GM03348 (cell line): ENCODE measurements at regions not wholly inside any gene's neighbourhood (a gene's known extent, or its start where the extent isn't known, plus 50 kb on each side); places are given as distances from the start of the nearest gene placed in this dataset.
"Not testable (repeated sequence)": the region's sequence is repeated elsewhere in the genome, so short reads cannot be mapped to it uniquely, and the experiment has no call there.

ENCODE experiments used
- DNase-seq: peaks from one replicate; pipeline ENCODE4 v3.0.0; 2012; ENCODE audit warnings: low spot score

DNA sequence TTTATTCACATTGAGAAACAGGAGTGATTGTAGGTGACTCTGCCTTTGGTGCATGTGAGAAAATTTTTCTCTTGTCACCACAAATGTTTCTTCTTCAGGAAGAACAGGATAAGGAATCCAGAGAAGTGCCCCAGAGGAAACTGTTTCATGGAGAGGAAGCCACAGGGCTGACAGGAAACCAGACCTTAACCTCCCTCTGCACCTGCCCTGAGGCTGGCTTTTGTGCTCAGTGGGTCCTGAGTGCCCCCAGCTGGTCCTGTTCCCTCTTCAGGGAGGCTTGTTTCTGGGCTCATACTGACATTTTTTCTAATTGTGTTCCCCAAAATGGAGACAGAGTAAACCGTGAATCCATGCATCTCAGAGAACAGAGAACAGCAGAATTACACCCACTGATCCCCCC is 546.3 kb downstream of the GOLGA6L6 start:
- DNase-seq: not testable (repeated sequence)

DNA sequence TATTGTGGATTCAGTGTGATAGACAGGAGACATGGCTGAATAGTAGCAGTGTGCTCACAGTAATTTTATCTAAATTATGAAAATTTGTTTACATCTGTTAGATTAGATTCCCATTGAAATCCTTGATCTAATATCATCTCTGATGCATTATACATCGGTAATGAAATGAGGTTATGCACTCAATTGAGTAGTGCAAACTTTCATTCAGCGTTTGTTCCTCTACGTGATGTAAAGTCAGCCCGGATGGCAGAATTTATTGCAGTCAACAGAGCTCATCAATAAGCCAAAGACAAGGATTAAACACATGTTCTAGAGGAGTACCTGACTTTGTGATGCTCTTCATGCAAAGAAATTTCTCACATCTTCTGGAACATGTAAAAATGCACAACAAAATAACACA is 549.2 kb downstream of the GOLGA6L6 start:
- no peak for DNase-seq

DNA sequence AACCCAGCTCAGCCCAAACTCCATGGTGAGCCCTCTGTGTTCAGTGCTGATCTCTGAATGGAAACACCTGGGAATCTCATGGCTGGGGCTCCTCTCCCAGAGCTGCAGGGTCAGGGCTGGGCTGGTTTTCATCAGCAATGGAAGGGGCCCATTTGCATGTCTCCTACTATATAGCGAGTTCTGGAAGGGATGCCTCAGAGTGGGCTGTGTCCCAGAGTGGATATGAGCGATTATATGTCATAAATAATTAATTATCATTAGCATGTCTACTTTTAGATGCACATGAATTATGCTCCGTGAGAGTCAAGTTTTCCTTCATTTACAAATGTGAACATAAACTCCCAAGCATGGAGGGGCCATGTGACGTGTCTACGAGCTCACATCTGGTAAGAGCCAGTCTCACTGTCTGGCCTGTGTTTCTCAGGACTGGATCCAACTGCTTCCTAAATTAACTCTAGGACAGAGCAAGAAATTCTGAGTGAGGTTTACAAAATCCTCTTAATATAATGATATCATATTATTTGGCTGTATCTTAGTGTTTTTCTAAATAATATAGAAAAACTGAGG is 553.4 kb downstream of the GOLGA6L6 start:
- DNase-seq: no peak

DNA sequence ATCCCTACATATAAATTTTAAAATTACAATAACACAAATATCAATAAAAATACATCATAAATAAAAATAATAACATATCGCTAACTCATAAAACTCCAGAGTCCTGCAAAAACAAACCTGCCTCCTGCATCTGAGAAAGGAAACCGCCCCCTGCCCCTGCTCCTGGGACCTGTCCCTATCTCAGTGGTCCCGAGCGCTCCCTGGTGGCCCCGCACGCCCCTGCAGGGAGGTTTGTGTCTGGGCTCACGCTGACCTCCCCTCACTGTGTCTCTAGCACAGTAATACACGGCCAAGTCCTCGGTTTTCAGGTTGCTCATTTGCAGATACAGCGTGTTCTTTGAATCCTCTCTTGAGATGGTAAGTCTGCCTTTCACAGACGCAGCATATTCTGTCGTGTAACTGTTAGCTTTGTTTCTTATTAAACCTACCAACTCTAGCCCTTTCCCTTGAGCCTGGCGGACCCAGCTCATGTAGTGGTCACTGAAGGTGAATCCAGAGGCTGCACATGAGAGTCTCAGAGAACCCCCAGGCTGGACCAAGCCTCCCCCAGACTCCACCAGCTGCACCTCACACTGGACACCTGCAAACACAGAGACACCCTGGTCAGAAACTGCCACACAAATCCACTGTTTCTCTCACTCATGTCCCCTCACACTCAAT is 554.1 kb downstream of the GOLGA6L6 start:
- DNase-seq: peak; percentile 4

DNA sequence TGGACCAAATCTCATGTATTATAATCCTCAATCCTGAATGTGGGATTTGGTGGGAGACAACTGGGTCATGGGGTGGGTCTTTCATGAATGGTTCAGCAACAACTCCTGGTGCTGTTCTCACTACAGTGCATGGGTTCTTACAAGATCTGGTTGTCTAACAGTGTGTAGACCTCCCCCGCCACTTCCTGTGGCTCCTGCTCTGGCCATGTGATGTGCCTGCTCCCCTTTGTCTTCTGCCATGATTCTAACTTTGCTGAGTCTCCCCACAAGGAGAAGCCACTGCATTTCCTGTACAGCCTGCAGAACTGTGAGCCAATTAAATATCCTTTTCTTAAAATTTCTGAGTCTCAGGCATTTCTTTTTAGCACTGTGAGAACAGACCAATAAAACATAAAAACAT is 557.5 kb downstream of the GOLGA6L6 start:
- DNase-seq: no peak

DNA sequence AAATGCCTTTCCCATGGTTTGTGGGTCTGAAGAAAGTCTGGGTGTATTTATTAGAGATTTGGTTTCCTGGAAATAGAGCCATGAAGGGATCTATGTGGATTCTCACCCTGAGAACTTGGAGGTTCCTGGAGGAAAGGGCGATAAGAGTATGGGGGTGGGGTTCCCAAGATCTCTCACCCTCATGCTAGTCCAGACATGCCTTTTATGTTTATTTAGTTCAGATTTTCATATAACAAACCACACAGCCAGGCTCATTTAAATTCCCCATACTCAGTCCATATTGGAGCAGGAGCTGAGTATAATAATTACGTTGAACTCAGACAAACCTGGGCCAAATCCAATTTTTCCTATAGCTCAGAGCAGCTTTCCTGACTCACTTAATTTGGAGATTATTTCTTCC is 566.6 kb downstream of the GOLGA6L6 start:
- DNase-seq: no peak

DNA sequence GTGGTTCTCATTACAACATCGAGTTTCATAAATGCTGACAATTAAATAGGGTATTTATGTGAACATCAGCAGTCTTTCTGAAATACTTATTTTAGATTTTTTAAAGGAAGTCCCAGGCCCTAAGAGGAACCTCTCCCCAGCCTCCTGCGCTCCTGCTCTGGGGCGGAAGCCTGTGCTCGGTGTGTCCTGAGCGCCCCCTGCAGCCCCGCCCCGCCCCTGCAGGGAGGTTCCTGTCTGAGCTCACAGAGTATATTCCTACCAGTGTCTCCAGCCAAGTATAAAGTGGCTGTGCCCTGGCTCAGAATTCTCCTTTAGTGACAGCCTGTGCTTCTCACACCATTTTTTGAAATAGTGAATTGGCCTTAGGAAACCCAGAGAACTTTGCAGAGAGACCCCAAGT is 567.9 kb downstream of the GOLGA6L6 start:
- DNase-seq: no peak

DNA sequence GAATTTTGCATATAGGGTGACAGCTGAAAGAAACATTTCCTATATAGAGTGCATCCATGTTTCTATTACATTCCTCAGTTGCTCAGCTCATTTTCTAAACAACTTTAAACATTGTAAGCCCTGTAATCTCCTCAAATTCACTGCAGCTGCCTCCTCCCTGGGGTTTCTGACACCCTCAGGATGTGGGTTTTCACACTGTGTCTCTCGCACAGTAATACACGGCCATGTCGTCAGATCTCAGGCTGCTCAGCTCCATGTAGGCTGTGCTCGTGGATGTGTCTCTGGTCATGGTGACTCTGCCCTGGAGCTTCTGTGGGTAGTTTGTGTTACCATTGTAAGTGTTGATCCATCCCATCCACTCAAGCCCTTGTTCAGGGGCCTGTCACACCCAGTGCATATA is 569.0 kb downstream of the GOLGA6L6 start:
- not testable (repeated sequence) for DNase-seq

DNA sequence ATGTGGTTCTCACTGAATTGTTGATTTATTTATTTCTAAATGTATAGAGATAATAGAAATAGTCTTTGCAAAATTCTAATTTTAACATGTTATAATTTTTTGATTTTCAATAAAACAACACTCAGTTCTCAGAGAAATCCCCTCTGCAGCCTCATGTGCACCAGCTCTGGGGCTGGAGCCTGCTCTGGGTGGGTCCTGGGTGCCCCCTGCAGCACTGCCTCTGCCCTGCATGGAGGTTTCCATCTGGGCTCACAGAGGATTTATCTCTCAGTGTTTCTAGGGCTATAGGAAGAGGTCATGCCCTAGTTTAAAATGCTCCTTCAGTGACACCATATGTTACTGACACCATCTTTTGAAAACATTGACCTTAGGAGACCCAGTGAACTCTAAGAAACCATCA is 576.0 kb downstream of the GOLGA6L6 start:
- DNase-seq: not testable (repeated sequence)

DNA sequence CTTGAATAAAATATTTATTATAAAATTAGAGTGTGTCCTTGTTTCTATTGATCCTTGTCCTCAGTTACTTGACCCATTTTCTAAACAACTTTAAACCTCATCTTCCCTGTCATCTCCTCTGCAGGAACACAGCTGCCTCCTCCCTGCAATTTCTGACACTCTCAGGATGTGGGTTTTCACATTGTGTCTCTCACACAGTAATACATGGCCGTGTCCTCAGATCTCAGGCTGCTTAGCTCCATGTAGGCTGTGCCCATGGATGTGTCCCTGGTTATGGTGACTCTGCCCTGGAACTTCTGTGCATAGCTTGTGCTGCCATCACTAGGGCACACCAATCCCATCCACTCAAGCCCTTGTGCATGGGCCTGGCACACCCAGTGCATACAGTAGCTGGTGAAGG is 577.1 kb downstream of the GOLGA6L6 start:
- DNase-seq: not testable (repeated sequence)

DNA sequence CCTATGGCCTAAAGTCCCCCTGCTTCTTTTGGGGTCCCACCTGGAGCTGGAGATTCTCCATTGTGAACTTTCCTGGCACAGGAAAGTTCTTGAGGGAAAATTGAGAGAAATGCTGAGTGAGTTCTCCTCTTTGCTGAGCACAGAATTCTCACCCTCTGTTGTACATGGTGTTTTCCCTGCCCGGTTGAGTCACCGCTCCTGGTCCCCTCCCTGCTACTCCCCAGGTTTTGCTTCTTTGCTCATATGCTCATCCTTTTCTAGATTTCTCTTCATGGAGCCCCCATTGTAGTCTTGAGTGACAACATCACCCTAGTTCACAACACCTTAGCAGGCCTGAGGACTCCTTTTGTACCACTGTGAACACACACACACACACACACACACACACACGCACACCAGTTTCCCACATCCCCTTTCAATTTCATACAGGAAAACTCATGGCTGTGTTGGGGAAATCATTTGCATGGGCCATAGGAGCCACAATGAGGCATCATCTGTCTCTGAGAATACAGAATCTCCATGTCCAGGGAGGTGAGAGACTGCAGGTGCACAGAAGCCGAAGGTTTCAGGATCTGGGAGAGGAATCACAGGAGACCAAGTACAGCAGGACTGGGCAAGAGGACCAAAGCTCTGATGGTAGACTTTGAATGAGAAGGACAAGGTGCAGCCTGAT is 585.3 kb downstream of the GOLGA6L6 start:
- no peak for DNase-seq

DNA sequence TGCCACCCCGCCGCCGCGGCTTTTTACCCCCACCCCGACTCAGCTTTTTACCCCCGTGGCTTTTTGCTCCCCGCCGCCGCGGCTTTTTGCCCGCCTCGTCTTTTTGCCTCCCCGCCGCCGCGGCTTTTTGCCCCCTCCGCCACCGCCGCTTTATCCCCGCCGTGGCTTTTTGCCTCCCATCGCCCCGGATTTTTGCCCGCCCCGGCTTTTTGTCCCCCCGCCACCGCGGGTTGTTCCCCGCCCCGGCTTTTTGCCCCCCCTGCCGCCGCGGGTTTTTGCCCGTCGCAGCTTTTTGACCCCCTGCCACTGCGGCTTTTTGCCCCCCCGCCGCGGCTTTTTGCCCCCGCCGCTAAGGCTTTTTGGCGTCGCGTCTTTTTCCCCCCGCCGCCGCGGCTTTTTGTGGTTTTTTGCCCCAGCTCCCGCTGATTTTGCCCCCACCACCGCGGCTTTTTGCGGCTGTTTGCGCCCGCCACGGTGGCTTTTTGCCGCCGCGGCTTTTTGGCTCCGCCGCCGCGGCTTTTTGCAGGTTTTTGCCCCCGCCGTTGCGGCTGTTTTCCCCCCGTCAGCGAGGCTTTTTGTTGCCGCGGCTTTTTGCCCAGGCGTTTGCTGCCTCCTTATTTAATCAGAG is 597.2 kb downstream of the GOLGA6L6 start:
- no peak for DNase-seq

DNA sequence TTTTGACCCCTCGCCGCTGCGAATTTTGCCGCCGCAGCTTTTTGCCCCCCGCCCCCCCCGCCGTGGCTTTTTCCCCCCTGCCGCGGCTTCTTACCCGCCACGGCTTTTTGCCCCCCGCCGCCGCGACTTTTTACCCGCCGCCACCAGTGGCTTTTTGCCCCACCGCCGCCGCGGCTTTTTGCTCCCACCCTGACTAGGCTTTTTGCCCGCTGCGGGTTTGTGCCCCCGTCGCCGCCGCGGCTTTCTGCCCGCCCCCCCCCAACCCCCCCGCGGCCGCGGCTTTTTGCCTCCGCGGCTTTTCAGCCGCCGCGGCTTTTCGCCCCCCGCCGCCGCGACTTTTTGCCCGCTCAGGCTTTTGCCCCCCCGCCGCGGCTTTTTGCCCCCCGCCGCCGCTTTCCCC is 598.1 kb downstream of the GOLGA6L6 start:
- DNase-seq: no peak

DNA sequence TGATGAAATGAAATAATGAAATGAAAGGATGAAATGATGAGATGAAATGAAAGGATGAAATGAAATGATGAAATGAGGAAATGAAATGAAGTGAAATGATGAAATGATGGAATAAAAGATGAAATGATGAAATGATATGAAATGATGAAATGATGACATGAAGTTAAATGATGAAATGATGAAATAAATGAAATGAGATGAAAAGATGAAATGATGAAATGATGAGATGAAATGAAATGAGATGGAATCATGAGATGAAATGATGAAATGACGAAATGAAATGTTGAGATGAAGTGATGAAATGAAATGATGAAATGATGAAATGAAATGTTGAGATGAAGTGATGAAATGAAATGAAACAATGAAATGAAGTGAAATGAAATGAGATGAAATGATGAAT is 638.3 kb downstream of the GOLGA6L6 start:
- not testable (repeated sequence) for DNase-seq

DNA sequence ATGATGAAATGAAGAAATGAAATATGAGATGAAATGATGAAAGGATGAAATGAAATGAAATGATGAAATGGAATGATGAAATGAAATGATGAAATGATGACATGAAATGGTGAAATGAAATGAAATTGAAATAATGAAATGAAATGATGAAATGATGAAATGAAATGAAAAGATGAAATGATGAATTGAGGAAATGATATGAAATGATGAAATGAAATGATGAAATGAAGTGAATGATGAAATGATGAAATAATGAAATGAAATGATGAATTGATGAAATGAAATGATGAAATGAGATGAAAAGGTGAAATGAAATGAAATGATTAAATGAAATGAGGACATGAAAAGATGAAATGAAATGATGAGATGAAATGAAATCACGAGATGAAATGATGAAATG is 639.2 kb downstream of the GOLGA6L6 start:
- not testable (repeated sequence) for DNase-seq

DNA sequence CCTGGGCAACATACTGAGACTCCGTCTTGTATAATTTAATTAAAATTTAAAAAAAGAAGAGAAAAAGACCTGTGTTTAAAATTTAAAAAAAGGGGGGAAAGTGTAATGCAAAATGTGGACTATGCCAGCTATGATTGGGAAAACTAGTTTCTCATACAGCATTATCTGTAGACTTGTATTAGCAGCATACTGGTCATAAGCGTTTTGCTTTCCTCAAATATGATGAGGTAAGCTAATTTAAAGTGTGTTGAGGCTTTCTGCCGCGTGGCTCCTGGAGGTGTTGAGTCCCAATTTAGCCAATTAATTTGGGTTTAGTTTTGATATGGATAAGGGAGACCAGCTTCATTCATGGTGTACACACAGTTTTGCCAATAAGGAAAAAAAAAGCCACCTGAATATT is 640.2 kb downstream of the GOLGA6L6 start:
- not testable (repeated sequence) for DNase-seq

DNA sequence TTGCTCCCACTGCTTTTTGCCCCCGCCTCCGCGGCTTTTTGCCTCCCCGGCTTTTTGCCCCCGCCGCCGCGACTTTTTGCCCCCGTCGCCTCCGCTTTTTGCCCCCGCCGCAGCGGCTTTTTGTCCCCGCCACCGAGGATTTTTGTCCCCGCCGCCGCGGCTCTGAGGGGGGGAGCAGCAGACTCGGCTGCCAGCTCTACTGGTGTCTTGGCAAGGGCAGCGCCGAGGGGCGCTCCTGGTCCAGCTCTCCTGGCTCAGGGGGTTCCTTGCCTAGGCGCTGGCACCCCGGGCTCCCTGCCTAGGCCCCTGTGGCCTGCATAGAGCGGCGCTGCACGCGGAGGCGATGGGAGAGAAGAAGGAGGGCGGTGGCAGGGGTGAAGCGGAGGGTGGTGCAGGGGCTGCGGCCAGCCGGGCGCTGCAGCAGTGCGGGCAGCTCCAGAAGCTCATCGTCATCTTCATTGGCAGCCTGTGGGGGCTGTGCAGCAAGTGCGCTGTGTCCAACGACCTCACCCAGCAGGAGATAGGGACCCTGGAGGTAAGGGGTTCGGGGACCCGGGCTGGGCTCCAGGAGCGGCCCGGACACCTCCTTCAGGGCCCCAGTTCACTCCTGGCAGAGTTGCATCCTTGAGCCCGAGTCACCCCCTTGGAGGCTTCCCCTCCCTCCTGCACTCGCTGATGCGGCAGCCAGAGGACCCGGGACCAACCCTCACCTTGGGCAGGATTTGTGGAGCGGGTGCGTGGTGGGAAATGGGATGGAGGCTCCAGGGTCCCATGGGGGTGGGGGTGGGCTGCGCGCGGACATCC is 642.4 kb downstream of the GOLGA6L6 start:
- no peak for DNase-seq

DNA sequence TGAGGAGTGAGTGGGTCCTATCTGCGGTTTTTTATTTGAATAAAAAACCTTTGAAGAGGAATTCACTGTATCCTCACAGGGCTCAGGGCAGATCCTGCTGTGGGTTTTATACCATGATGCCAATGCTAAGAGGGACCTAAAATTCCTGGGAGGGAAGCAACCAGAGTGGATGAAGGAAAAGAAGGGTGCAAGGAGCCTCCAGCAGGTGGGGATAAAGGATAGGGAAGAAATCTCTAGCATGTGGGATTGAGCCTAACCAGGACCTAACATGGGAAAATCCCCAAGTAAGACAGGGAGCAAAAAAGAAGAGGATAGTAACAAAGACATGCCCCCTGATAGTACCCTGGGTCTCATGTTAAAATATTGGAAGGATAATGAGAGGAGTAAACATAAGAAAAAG is 652.8 kb downstream of the GOLGA6L6 start:
- DNase-seq: not testable (repeated sequence)

DNA sequence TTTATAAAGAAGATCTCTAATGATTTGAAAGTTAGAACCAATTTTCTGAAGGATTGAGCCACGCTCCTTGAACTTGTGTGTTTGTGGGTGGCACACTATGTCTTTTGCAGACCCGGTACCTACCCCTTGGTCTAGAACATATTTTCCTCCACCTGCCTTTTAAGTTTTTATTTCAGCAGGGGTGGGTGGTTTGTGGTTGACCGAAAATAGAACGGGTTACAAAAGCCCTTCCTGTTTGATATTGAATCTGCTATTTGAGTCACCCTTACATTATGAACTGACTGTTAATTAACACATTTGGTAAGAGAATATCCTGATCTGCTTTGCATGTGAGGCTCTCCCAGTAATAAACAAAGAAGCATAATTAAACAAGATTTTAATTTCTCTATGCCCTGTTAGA is 697.5 kb downstream of the GOLGA6L6 start:
- DNase-seq: not testable (repeated sequence)
